ENCODE measurements at regions not wholly inside any gene's neighbourhood (a gene's known extent, or its start where the extent isn't known, plus 50 kb on each side); places are given as distances from the start of the nearest gene placed in this dataset.
A peak's percentile ranks its signal among the peaks of the same experiment; 100 is the strongest.
"Not testable (repeated sequence)": the region's sequence is repeated elsewhere in the genome, so short reads cannot be mapped to it uniquely, and the experiment has no call there.

GRCh38 chr3:153853163-153853562 is 268.0 kb upstream of the ARHGEF26 start:
- in situ Hi-C loops (cut with HindIII; ENCODE audit: low sequenced_read_pairs), result no loop called here
- no peak for TF ChIP-seq CTCF (IDR thresholded peaks at IDR 0.05; ENCODE audit: low read depth, low read length, missing control alignments)
- DNase-seq (ENCODE audit: low read depth), result no peak

GRCh38 chr3:153855772-153856171 is 265.4 kb upstream of the ARHGEF26 start:
- in situ Hi-C loops (cut with HindIII; ENCODE audit: low sequenced_read_pairs), result no loop called here
- no peak overlapping the region for H3K4me3 ChIP-seq (ENCODE audit: low read depth, low read length)
- no peak for TF ChIP-seq CTCF (IDR thresholded peaks at IDR 0.05; ENCODE audit: low read depth, low read length, missing control alignments)
- DNase-seq (ENCODE audit: low read depth), result no peak

More at GRCh38 chr3:153853163-153853562, 268.0 kb upstream of the ARHGEF26 start:
- no peak overlapping the region for H3K4me3 ChIP-seq (ENCODE audit: low read depth, low read length)

GRCh38 chr3:153856932-153857331 is 264.3 kb upstream of the ARHGEF26 start:
- DNase-seq (ENCODE audit: low read depth), result peak; percentile 6
- in situ Hi-C loops (cut with HindIII; ENCODE audit: low sequenced_read_pairs), result no loop called here

GRCh38 chr3:153864793-153865192 is 256.4 kb upstream of the ARHGEF26 start:
- no peak for TF ChIP-seq CTCF (IDR thresholded peaks at IDR 0.05; ENCODE audit: low read depth, low read length, missing control alignments)
- DNase-seq (ENCODE audit: low read depth), result no peak
- in situ Hi-C loops (cut with HindIII; ENCODE audit: low sequenced_read_pairs), result no loop called here
- H3K4me3 ChIP-seq (ENCODE audit: low read depth, low read length), result no peak overlapping the region

More at GRCh38 chr3:153856932-153857331, 264.3 kb upstream of the ARHGEF26 start:
- no peak overlapping the region for H3K4me3 ChIP-seq (ENCODE audit: low read depth, low read length)
- TF ChIP-seq CTCF (IDR thresholded peaks at IDR 0.05; ENCODE audit: low read depth, low read length, missing control alignments), result no peak

- no peak for TF ChIP-seq CTCF (IDR thresholded peaks at IDR 0.05; ENCODE audit: low read depth, low read length, missing control alignments)
- in situ Hi-C loops (cut with HindIII; ENCODE audit: low sequenced_read_pairs), result no loop called here
- no peak for DNase-seq (ENCODE audit: low read depth)
- H3K4me3 ChIP-seq (ENCODE audit: low read depth, low read length), result no peak overlapping the region
These were observed 254.3 kb upstream of the ARHGEF26 start for GRCh38 chr3:153866901-153867300.

GRCh38 chr3:153874348-153874747 is 246.8 kb upstream of the ARHGEF26 start:
- H3K4me3 ChIP-seq (ENCODE audit: low read depth, low read length); DNase-seq (ENCODE audit: low read depth); in situ Hi-C loops (cut with HindIII; ENCODE audit: low sequenced_read_pairs): not testable (repeated sequence)

GRCh38 chr3:153880493-153880892 is 240.7 kb upstream of the ARHGEF26 start:
- DNase-seq (ENCODE audit: low read depth), result no peak
- TF ChIP-seq CTCF (IDR thresholded peaks at IDR 0.05; ENCODE audit: low read depth, low read length, missing control alignments), result no peak
- in situ Hi-C loops (cut with HindIII; ENCODE audit: low sequenced_read_pairs), result no loop called here
- no peak overlapping the region for H3K4me3 ChIP-seq (ENCODE audit: low read depth, low read length)

All from astrocyte of the cerebellum (primary cell).